HuH-7 (cell line): ENCODE measurements at regions not wholly inside any gene's neighbourhood (a gene's known extent, or its start where the extent isn't known, plus 50 kb on each side); places are given as distances from the start of the nearest gene placed in this dataset.
"Not testable (repeated sequence)": the region's sequence is repeated elsewhere in the genome, so short reads cannot be mapped to it uniquely, and the experiment has no call there.

Experiments
- DNase-seq: peaks from one replicate; pipeline ENCODE4 v3.0.0; 2011; ENCODE audit warnings: low spot score

GRCh38 chr10:35933491-35933890 lies 291.4 kb upstream of the FZD8 start:
- DNase-seq = peak; percentile 6

DNA sequence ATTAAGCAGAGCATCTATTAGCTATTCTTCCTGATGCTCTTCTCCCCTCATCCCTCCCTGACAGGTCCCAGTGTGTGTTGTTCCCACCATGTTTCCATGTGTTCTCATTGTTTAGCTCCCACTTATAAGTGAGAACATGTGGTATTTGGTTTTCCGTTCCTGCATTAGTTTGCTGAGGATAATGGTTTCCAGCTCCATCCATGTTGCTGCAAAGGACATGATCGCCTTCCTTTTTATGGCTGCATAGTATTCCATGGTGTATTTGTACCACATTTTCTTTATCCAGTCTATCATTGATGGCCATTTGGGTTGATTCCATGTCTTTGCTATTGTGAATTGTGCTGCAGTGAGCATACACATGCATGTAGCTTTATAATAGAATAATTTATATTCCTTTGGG lies 287.9 kb upstream of the FZD8 start:
- DNase-seq = not testable (repeated sequence)

DNA sequence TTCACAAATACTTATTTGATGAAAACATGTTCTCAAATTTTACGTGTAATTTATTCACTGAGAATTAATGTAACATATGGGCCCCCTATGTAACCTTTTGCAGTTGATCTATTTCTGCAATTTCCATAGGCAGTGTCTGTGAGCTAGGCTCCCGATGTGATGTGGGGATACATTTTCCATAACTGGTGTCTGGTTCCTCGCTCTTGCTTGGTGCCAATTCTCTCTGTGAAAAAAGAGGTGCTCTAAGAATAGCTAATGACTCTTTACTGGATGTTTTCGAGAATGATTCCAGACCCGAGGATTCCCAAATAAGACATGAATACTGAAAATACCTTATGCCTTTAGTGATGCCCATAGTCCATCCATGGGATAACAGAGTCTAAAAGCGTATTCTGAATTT lies 286.7 kb upstream of the FZD8 start:
- DNase-seq = no peak

DNA sequence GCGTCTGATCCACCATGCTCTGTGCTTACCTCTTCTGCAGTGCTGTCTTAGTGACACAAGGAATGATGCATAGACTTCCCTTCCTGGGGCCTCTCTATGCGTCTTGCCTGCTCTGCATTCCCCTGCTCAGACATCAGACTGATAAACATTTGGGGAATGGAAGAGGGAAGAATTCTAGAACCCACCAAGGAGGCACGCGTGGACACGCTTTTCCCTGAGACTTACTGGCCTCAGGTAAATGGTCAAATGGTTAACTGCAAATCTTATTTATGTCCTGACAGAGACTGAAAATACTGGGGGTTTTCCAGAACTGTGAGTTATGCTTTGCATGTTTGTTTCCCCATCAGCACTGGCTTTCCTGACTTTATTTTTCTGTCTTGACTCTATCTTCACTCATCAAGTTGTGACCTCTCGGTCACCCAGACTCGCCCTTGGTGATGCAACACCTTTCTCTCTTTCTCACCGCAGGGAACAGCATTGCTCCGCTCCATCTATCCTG lies 285.9 kb upstream of the FZD8 start:
- DNase-seq = no peak

DNA sequence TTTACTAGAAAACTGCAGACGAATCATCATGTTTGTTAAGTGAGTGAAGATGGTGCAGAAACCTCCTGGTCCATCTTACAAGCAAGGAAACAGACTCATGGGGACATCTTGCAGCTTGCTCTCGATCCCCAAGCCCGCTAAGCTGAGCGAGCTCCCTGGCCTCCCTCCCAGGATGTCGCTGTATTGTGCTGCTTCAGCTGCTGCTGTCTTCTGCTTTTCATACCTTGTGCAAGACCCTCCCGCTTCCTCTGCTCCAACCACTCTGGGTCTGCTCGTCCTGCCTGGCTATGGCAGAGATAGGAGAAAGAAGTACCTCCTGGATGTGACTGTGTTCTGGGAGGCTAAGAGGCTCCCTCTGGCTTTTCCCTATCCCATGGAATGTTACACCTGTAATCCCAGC lies 285.2 kb upstream of the FZD8 start:
- DNase-seq = no peak

GRCh38 chr10:35926846-35927245 lies 284.8 kb upstream of the FZD8 start:
- no peak for DNase-seq

DNA sequence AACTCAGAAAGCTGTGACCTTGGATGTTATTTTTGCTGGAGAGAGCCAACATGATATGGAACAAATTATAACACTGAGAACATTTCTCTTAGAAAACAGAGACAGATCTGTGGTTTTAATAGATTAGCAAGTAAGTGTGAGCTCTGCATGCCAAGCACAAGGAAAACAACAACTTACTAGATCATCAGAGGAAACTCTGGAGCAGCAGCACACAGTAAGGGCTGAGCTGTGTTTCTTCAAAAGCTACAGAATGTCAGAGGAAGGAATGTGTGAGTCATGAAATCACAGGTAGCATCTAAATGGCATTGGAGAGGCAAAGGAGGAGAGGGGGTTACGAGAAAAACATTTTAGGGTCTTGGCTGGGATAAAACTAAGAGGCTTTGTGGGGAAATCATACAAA lies 283.4 kb upstream of the FZD8 start:
- no peak for DNase-seq

GRCh38 chr10:35924759-35925158 lies 282.7 kb upstream of the FZD8 start:
- no peak for DNase-seq

DNA sequence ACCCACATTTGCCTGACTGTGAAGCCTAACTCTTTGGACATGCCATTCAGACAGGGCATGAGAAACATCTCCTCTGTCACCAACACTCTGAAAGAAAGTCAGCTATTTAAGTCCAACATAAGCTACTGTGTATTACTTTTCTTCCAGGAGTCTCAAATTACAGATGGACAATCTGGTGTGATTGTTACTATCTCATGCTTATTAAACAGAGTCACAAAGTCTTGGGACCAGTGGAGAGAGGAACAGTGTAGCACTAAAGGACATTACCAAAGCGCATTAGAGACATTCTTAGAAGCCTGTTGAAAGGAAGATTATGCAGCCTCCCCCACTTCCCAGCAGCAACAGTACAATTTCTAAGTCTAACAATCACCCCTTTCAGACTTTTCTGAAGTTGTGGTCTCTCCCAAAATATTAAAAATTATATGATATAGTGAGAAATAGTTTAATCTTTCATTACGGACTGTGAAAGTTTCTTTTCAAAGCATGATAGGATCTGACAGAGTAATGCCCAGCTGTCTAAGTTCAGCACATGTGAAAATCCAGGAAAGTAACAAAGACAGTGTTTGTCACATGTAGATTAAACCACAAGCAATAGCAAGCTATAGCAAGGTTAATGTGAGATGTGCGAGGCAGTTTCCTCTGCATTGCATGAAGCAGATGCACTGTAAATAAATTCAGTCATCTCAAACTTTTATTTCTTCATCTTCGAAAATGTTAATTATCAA lies 280.9 kb upstream of the FZD8 start:
- no peak for DNase-seq

DNA sequence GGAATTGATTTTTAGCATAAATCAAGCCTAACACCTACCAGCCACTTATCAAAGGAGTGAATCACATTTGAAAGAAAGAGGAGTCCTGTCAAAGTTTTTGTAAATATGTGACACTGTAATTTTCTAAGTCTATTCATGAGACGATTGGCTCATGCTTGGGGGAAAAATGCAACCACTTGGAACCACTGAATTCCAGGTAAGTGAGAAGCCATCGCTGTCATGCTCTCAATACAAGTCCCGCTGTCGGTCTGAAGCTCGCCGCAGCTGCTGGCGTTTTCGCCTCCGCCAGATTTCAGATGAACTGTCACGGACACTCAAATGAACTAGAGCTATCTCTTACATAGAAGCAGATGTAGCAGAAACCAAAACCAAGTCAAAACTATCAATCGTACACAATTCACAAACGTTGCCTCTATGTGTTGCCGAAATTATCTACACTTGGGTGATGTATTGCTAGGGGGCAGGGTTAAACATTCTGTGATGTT lies 279.8 kb upstream of the FZD8 start:
- no peak for DNase-seq

- DNase-seq = no peak
These were observed 274.7 kb upstream of the FZD8 start for GRCh38 chr10:35916791-35917190.

GRCh38 chr10:35913628-35914027 lies 271.5 kb upstream of the FZD8 start:
- no peak for DNase-seq

DNA sequence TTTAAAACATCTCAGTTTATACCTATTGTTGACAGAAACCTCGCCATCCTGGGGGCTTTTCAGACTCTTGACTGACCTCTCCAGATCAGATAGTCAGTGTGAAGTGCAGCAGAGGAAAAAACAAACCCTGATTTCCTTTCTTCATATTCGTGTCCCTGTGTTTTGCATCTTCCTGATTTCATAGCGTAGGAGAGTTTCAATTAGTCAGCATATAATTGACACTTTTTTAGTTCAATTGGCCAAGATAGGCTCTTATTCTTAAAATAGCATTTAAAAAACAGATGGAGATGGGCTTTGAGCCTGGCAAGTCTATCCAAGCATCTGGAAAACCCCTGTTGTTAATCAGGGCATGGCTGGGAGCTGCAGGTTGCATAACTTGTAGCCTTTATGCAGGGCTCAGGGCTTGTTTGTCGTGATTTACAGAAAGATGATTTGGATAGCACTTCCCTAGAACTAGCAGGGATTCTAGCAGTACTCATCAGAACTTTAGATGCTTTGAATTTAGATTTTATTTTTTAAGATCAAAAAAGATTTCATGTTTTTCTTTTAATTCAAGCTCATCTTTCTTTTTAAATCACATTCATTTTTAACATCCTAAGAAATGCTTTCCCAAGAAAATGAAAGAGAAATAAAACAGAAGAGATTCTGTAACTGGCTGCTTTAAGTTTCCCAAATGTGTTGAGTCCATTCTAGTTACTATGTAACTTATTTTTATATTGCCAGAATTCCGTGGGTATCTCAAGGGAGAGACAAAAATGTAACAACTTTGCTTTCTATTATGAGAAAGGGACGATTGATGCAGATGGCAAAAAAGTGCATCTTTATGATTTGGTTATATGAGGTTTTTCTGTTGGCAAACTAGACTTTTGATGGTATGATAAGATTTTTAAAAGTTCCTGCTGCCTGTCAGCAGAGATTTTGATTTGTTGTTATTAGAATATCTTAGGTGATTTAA lies 270.8 kb upstream of the FZD8 start:
- no peak for DNase-seq

DNA sequence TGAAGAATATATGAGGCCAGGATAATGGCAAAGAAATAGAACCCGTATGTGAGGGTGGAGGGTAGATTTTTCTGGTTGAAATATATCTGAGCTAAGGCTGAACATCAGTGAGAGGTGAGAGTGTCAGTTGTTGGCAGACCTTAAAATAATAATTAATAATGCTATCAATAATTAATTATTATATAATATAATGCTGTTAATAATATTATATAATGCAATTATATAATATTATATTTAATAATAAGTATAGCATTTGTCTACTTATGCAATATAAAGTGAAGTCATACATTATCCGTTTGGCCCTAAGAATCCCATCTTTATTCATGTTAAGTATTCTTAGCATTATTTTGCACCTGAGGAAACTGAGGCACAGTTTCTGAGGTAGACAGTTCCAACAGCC lies 269.9 kb upstream of the FZD8 start:
- DNase-seq = no peak

DNA sequence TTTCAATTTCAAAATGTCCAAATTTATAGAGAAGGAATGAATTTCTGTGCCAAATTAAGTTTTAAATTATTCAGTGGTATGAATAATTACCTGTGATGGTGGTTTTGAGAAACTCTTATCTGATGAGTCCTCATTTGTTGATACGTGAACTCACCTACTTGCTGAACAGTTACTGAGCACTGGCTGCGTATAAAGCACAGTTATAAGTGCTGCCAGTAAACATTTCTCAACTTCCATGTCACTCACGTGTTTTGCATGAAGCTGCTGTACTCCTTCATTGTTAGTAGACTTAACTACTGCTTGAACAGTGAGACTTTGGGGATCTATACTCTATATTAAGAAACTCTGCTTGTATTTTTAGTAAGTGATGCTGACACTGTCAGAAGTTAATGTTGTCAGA lies 269.1 kb upstream of the FZD8 start:
- DNase-seq = no peak

GRCh38 chr10:35910234-35910633 lies 268.1 kb upstream of the FZD8 start:
- DNase-seq = no peak

GRCh38 chr10:35909121-35909720 lies 267.1 kb upstream of the FZD8 start:
- DNase-seq = no peak

DNA sequence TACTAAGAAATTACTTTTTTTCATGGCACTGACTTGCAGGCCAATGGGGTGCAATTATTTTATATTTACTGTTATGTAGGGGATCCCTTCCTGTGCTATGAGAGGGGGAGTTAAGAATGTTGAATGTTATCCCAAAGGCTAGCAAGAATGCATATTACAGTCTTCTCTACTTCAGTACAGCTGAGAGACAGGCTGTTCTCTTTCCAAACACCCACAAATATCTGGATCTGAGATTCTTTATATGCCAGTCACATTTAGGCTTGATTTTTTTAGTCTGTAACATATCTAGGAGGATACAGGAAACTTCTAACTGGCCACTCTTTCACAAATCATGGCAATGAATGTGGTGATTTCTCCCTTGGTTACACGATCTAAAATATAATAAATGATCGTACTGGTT lies 266.4 kb upstream of the FZD8 start:
- DNase-seq = no peak

DNA sequence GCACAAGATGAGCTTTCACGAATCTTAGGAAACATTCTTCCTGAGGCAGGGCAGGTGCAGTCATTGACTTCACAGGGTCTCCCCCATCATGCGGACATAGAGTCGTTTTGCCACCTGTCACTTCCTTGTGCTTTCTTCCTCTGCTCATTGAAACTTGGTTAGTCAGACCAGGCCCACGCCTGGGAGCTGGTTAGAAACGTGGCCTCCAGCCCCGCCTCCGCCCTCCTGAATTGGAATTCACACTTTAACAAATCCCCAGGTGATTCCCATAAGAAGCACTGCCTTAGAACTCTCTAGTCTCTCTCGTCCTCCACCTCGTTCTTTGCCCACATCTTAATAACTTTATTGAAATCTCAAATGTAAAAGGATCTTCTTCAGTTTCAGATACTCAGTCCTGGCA lies 265.5 kb upstream of the FZD8 start:
- no peak for DNase-seq

DNA sequence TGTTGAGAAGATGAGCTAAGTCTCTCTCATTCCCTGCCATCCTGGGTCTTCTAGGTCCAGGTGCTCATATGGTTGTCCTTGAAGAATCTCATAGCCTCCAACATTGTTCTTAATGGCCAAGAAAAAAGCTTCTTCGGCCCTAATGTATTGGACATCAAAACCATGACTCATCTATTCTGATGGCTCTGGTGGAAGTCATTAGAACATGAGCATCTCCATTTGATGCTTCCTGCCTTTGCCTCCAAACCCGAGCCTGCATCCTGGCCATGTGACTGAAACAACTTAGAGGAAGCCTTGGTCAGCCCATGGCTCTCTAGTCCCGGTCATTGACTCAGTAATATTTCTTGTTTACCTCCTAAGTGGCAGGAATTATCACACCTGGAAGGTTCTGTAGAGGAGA lies 264.1 kb upstream of the FZD8 start:
- no peak for DNase-seq

DNA sequence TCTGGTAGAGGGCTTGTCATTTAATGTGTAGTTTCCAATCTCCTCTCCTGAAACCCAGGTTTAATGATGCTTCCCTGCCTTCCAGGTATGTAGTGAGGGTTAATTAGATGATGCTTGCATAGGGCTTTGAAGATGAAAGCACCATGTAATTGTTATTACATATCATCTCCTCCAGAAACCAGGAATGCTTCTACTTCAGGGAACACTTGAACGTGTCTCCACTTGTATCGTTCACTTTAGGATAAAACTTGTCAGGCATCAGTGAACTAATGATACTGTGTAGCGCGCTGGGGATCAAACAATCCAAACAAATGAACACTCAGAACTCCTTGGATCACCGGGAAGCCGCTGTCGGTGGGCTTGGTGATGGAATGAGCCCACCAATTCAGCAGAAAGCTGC lies 260.9 kb upstream of the FZD8 start:
- DNase-seq = no peak

DNA sequence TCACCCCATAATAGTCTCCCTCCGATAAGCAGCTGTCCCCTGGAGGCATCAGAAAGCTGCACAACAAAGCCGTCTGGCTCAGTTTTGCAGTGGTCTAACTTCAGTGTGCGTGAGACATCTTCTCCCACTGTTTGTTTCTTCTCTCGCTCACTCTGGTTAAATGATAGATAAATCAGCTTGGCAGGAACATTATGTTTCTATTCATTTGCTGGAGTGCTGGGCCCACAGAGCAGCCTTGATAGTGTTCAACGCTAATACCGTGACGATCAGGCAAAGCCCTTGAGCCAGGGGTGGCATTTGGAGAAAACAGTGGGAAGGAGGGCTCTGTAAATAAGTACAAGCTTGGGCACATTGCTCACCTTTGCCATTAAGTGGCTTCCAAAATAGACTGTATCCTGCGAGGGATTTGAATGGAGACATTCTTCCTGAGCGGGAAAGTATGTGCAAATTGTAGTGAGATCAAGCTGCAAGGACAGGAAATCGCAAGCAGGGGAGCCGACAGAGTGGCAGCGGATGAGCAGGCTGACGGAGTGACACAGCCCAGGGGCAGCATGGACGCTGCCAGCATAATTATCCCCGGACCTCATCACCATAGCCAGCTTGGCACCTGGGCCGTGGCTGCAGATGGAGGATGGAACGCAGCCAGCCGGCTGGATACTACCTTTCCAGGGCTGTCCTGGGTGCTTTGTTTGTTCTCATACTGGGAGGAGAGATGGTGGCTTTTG lies 256.8 kb upstream of the FZD8 start:
- no peak for DNase-seq
